Fibroblast of peridontal ligament (primary cell): ENCODE measurements at regions not wholly inside any gene's neighbourhood (a gene's known extent, or its start where the extent isn't known, plus 50 kb on each side); places are given as distances from the start of the nearest gene placed in this dataset.
"Not testable (repeated sequence)": the region's sequence is repeated elsewhere in the genome, so short reads cannot be mapped to it uniquely, and the experiment has no call there.

ENCODE experiments used
- DNase-seq: peaks from one replicate; pipeline ENCODE4 v3.0.0-alpha.2; 2010; ENCODE audit errors: extremely low read depth

- DNase-seq: peak; percentile 52
Observed at GRCh38 chr3:178140531-178141304, 395.5 kb upstream of the KCNMB2 start.

- DNase-seq: not testable (repeated sequence)
Observed at GRCh38 chr3:178141305-178141684, 394.9 kb upstream of the KCNMB2 start.

- DNase-seq: no peak
Observed at GRCh38 chr3:178146406-178146831, 389.8 kb upstream of the KCNMB2 start.

- no peak for DNase-seq
Observed at GRCh38 chr3:178147001-178147400, 389.2 kb upstream of the KCNMB2 start.

GRCh38 chr3:178152031-178152806, 384.0 kb upstream of the KCNMB2 start:
- DNase-seq: peak; percentile 62

GRCh38 chr3:178152988-178153387, 383.2 kb upstream of the KCNMB2 start:
- DNase-seq: no peak

- DNase-seq: no peak
Observed at GRCh38 chr3:178155521-178155920, 380.7 kb upstream of the KCNMB2 start.

- DNase-seq: no peak
Observed at GRCh38 chr3:178156301-178156700, 379.9 kb upstream of the KCNMB2 start.

GRCh38 chr3:178159691-178160220, 376.5 kb upstream of the KCNMB2 start:
- DNase-seq: no peak

- peak; percentile 53 for DNase-seq
Observed at GRCh38 chr3:178169421-178169820, 366.8 kb upstream of the KCNMB2 start.

GRCh38 chr3:178170698-178171535, 365.3 kb upstream of the KCNMB2 start:
- peak; percentile 96 for DNase-seq

- peak; percentile 23 for DNase-seq
Observed at GRCh38 chr3:178172121-178172520, 364.1 kb upstream of the KCNMB2 start.

GRCh38 chr3:178174201-178174915, 361.9 kb upstream of the KCNMB2 start:
- no peak for DNase-seq

GRCh38 chr3:178181088-178181487, 355.1 kb upstream of the KCNMB2 start:
- DNase-seq: no peak

- DNase-seq: no peak
Observed at GRCh38 chr3:178181784-178182183, 354.5 kb upstream of the KCNMB2 start.

GRCh38 chr3:178182337-178182779, 353.9 kb upstream of the KCNMB2 start:
- no peak for DNase-seq

- DNase-seq: no peak
Observed at GRCh38 chr3:178184833-178185232, 351.4 kb upstream of the KCNMB2 start.

GRCh38 chr3:178186666-178187065, 349.6 kb upstream of the KCNMB2 start:
- DNase-seq: no peak

GRCh38 chr3:178189854-178190253, 346.4 kb upstream of the KCNMB2 start:
- no peak for DNase-seq

- no peak for DNase-seq
Observed at GRCh38 chr3:178193846-178194245, 342.4 kb upstream of the KCNMB2 start.

- DNase-seq: no peak
Observed at GRCh38 chr3:178194539-178194938, 341.7 kb upstream of the KCNMB2 start.
